ENCODE measurements at regions not wholly inside any gene's neighbourhood (a gene's known extent, or its start where the extent isn't known, plus 50 kb on each side); places are given as distances from the start of the nearest gene placed in this dataset.
"Not testable (repeated sequence)": the region's sequence is repeated elsewhere in the genome, so short reads cannot be mapped to it uniquely, and the experiment has no call there.

DNA sequence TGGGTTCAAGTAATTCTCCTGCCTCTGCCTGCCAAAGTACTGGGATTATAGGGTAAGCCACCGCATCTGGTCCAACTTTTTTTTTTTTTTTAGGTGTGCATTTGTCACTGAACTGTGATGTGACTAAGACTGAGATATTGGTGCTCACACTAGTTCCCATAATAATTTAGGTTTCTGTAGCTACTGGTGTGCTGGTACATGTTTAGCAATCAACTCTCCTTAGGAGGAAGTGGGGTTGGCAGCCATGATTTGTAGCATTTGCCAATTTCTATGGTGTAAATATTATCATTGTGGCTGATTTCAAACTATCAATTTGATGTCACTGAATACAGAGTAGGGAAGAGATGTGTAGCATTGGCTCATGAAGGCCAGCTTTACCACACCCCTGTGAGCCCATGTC lies 372.7 kb downstream of the EDEM1 start:
- DNase-seq: no peak

GRCh38 chr3:5563537-5564277 lies 376.2 kb downstream of the EDEM1 start:
- DNase-seq: no peak

DNA sequence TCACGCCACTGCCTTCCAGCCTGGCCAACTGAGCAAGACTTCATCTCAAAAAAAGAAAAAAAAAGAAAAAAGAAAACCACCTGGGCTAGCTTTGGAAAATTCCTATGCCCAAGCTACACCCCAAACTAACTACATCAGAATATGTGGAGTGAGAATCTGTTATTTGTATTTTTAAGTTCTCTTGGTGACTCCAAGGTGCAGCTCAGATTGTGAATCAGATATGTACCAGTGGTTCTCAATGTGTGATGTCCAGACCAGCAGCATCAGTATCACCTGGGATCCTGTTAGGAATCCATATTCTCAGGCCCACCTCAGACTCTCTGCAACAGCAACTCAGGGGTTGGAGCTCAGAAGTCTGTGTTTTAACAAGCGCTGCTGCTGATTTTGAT lies 376.8 kb downstream of the EDEM1 start:
- no peak for DNase-seq

DNA sequence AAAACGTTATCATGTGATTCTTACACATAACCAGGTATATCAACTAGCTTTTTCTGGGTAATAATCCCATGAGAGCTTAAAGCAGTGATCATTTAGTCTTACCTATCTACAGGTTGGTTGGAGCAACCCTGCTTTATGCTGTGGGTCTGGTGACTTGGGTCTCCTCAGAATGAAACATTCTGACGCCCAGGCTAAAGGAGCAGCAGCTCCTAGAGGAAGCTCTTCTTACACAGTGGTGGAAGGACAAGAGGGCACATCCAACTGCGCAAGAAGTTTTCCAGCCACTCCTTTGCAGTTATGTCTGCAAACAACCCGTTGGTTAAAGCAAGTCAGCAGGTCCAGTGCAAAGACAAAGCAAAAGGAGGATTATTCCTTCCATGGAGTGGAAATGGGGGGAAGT lies 377.5 kb downstream of the EDEM1 start:
- DNase-seq: no peak

- DNase-seq: no peak
Observed at GRCh38 chr3:5567113-5567512, 379.6 kb downstream of the EDEM1 start.

- DNase-seq: no peak
Observed at GRCh38 chr3:5568451-5568850, 380.9 kb downstream of the EDEM1 start.

DNA sequence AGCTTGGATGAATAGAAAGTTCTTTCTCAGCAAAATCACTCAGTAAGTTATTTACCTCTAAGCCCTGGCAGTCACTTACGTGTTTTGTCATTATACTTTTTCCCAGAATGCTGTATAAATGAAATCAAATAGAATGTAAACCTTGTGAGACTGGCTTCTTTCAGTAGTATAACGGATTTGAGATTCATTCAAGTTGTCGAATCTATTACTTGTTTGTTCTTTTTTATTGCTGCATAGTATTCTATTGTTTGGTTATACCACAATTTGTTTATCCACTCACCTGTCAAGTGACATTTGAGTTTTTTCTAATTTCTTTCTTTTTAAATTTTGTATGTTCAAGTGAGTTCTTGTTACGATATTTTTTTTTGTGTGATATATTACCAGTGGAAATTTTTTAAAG lies 381.6 kb downstream of the EDEM1 start:
- no peak for DNase-seq

DNA sequence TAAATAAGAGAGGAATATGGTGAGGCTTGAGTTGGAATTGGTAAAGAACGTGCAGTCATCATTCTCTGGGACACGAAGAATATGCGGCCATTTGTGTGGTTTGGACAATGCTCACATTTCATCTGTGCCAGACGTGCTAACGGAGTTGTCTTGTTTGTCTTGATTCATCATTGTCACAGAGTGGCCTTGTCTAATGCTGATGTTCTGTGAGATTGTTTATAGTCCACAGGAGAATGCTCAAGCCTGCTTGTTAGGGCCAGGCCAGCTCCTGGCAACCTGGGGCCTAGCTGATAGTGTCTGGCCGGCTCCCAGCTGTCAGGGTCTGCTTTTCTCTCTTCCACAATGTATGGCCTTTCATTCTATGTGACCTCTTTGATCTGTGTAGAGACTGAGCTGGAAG lies 384.7 kb downstream of the EDEM1 start:
- DNase-seq: no peak

DNA sequence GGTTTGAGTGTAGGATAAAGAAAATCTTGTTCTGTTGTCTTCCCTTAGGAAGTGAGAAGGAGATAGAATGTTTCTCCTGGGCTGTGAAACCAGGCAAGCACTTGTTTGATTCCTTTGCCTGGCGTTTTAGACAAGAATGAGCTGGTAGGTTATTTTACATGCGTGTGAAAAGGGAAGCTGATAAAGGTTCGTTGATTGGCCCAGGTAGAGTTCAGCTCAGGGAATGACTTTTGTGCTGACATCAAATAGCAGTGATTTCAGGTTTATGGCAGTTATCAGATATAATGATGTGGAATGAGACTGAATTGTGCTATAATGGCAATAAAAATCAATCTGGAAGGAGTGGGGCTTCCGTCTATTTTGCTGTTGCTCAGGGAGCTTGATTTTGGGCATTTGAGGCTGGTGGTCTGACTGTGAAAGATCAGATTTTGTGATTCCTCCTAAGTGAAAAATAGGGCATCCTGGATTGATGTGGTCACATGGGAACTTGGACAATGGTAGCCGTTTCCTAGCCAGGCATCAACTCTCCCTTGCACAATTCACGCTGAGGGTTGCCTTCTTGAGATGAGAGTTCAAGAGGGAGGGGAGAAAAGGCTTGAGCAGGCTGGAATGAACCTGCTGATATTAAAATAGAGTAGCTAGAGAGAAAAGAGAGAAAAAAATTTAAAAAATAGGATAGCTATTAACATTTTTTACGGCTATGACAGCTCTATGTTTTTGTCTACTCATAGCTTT lies 388.9 kb downstream of the EDEM1 start:
- DNase-seq: no peak

DNA sequence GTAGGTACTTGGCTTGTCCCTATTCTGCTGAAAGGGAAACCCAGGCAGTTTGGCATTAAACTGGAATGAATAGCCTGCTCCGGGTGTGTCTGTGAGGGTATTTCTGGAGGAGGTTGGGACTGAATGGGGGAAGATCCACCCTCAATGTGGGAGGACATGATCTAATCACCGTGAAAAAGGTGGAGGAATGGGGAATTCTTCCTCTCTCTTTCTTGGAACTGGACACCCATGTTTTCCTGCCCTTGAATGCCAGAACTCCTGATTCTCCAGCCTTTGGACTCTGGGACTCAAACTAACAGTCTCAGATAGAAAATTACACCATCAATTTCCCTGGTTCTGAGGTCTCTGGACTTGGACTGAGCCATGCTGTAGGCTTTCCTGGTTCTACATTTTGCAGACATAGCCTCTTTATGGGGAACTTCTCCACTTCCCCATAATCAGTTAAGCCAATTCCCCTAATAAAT lies 391.7 kb downstream of the EDEM1 start:
- no peak for DNase-seq

GRCh38 chr3:5579946-5580345 lies 392.4 kb downstream of the EDEM1 start:
- no peak for DNase-seq

- DNase-seq: no peak
Observed at GRCh38 chr3:5580826-5581225, 393.3 kb downstream of the EDEM1 start.

- DNase-seq: no peak
Observed at GRCh38 chr3:5581743-5582142, 394.2 kb downstream of the EDEM1 start.

GRCh38 chr3:5583920-5584319 lies 396.4 kb downstream of the EDEM1 start:
- DNase-seq: no peak

GRCh38 chr3:5585085-5585484 lies 397.6 kb downstream of the EDEM1 start:
- DNase-seq: no peak

DNA sequence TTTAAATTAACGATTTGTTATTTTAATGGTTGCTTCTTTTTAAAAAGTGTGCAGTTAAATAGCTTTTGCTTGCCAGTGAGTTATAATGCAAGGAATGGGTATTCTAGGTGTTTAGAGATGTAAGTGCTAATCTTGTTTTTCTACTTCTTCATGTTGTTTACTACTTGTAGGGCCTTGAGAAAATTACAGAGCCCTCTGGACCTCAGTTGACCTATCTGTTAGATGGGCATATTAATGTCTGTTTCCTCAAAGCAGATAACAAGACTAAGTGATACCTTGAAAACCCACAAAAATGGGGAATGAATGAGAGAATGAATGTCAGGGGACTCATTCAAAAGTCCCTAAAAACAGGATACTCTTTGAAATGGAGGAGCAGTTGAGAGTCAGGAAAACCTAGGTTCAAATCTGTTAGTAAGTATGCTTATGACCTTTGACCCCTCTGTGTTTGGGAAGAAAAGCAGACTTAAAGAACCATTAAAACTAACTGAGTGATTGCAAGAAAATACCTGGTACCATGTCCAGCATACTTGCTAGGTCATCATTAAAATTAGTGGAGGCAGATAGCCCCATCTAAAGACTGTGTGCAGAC lies 419.5 kb downstream of the EDEM1 start:
- DNase-seq: no peak

GRCh38 chr3:5607581-5607980 lies 420.1 kb downstream of the EDEM1 start:
- no peak for DNase-seq

DNA sequence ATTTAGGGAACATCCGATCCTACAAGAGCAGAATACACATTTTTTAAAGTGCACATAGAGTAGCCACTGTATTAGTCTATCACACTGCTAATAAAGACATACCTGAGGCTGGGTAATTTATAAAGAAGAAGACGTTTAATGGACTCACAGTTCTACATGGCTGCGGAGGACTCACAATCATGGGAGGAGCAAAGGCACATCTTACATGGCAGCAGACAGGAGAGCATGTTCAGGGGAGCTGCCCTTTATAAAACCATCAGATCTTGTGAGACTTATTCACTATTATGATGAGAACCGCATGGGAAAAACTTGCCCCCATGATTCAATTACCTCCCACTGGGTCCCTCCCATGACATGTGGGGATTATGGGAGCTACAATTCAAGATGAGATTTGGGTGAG lies 421.5 kb downstream of the EDEM1 start:
- DNase-seq: not testable (repeated sequence)

GRCh38 chr3:5613599-5613998 lies 426.1 kb downstream of the EDEM1 start:
- DNase-seq: no peak

- DNase-seq: no peak
Observed at GRCh38 chr3:5616873-5617272, 429.4 kb downstream of the EDEM1 start.

DNA sequence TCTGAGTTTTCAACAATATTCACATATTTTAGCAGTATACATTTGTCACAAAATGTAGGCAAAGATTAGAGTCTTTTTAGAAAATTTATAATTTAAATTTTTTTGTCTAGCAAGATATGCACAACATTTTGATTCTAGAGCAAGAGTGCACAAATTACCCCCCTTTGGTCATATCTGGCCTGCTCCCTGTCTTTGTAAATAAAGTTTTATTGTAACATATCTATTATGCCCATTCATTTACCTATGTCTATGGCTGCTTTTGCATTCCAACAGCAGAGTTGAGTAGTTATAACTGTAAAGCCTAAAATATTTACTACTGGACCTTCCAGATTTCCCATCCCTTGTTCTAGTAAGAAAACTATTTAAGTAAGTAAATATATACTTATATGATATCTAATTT lies 430.7 kb downstream of the EDEM1 start:
- no peak for DNase-seq

DNA sequence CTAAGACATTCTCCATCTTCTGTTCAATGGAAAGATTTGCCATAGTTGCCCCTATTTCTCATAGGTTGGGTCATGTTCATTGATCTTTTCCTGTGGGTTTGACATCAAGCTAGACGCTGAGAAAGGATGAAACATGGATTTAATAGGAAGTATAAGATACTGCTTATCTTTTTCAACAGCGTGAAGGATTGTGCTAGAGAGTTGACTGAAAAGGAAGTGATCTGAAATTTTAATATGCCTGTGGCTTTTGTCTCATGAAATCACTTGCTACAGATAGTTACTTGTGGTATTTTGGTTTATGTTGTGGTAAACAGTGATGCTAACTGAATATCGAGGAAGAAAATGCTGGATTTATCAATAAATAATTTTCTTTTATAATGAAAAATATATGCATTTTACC lies 442.9 kb downstream of the EDEM1 start:
- no peak for DNase-seq

DNA sequence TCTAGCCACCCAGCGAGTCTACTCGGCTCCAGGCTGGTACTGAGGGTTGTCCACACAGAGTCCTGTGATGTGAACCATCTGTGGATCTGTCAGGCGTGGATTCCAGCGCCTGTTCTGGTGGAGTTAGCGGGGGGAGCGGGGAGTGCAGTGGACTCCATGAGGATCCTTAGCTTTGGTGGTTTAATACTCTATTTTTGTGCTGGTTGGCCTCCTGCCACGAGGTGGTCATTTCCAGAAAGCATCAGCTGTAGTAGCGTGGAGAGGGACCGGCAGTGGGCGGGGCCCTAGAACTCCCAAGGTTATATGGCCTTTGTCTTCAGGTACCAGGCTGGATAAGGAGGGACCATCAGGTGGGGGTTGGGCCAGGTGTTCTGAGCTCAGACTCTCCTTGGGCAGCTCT lies 446.5 kb downstream of the EDEM1 start:
- DNase-seq: no peak

- no peak for DNase-seq
Observed at GRCh38 chr3:5634411-5634810, 446.9 kb downstream of the EDEM1 start.

Data from GOT3 (cell line).